Cardiac fibroblast (primary cell): ENCODE measurements at regions not wholly inside any gene's neighbourhood (a gene's known extent, or its start where the extent isn't known, plus 50 kb on each side); places are given as distances from the start of the nearest gene placed in this dataset.

Source experiments
- DNase-seq, 2 donors: peaks; one replicate each; pipeline versions ENCODE4 v3.0.0 to v3.0.0-alpha.2; 2010; ENCODE audit warnings: low read depth in 2 of 2
- H3K4me3 ChIP-seq, 2 donors: replicated peaks in 1 of 2; 1 replicate in 1 of 2; 2 replicates in 1 of 2; pipeline ENCODE4 v1.5.1; 2011; ENCODE audit warnings: low read depth in 2 of 2, low read length in 2 of 2, mild to moderate bottlenecking in 2 of 2, moderate library complexity in 1 of 2
- TF ChIP-seq, protein P1 (sequence below): IDR thresholded peaks from one replicate; pipeline ENCODE4 v1.5.1; 2011; ENCODE audit warnings: low read depth, mild to moderate bottlenecking, low read length, inconsistent platforms

DNA sequence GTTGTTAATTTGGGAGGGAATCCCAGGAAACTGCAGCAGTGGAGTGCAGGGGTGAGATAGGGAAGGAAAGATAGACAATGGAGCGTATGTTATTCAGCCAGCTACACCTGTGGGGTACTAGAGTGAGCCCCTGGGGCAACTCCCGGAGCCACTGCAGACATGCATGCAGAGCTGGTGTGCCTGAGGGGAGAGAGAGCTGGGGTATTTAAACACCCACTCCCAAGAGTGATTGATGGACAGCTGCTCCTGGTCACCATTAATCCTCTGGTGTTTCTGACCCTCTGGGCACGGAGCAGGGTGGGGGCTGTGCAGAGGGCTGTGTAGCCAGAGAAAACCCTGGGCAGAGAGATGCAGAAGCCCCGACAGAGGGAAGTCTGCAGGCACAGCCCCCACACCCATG, 146.7 kb upstream of the CDH4 start:
- TF ChIP-seq, protein P1, sequence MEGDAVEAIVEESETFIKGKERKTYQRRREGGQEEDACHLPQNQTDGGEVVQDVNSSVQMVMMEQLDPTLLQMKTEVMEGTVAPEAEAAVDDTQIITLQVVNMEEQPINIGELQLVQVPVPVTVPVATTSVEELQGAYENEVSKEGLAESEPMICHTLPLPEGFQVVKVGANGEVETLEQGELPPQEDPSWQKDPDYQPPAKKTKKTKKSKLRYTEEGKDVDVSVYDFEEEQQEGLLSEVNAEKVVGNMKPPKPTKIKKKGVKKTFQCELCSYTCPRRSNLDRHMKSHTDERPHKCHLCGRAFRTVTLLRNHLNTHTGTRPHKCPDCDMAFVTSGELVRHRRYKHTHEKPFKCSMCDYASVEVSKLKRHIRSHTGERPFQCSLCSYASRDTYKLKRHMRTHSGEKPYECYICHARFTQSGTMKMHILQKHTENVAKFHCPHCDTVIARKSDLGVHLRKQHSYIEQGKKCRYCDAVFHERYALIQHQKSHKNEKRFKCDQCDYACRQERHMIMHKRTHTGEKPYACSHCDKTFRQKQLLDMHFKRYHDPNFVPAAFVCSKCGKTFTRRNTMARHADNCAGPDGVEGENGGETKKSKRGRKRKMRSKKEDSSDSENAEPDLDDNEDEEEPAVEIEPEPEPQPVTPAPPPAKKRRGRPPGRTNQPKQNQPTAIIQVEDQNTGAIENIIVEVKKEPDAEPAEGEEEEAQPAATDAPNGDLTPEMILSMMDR = no peak
- no peak overlapping the region for H3K4me3 ChIP-seq
- no peak for DNase-seq

DNA sequence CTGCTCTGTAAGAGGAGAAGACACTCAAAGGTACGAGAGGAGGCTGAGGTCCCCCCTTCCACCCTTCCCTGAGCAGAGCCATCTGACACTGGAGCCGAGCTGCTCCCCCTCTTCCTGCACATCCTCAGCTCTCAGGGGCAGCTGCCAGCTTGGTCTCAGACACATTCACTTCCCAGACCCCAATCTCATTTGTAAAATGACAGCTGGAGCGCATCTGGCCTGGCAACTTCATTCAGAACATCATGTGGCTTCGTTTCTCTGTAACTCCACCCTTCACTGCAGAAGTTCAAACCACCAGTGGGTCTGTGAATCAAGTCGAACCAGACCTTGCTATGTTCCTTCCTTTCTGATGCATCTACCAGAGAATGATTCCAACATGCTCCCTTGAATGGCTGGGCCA, 145.6 kb upstream of the CDH4 start:
- DNase-seq = no peak
- TF ChIP-seq, protein P1 = no peak
- no peak overlapping the region for H3K4me3 ChIP-seq

DNA sequence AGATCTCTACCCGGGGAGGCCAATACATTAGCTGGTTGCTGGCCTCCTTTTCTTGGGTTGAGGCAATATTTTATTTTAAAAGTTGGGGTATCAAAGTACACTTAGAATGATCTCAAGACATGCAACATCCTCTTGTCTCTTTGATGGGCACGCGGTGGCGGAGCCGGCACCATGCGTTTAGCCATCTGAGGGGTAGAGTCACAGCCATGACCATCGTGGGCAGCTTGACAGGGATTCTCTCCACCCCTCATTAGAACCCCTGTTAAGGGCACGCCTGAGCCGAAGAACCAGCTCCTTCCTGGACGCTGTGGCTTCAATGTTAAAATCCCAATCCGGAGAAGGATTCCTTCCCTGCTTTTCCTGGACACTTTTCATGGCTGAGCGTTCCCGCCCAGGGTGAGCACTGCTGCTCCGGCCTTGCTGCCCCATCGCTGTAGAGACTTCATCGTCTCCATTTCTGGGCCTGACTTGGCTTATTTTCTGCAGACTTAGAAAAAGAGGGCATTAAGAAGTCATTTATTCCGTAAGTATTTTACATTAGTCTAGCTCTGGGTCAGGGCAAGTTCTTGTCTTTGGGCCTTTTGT, 142.7 kb upstream of the CDH4 start:
- TF ChIP-seq, protein P1 = no peak
- no peak for DNase-seq
- H3K4me3 ChIP-seq = no peak overlapping the region

DNA sequence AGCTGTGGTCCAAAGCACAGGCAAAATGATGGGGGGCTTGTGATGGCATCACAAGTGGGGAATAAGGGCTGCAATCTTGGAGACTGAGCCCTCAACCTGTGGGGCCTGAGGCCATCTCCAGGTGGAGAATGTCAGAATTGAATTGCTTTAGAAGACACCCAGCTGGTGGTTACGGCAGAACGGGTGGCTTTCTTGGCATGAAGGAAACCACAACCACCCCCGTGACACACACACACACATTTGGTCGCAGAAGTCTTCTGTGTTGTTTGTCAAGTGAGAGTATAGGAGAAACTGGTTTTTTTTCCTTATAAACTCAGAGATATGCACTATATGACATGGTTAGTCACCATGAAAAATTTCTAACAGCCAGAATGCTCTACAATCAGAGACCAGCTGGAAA, 139.5 kb upstream of the CDH4 start:
- H3K4me3 ChIP-seq = no peak overlapping the region
- TF ChIP-seq, protein P1 = no peak
- no peak for DNase-seq

DNA sequence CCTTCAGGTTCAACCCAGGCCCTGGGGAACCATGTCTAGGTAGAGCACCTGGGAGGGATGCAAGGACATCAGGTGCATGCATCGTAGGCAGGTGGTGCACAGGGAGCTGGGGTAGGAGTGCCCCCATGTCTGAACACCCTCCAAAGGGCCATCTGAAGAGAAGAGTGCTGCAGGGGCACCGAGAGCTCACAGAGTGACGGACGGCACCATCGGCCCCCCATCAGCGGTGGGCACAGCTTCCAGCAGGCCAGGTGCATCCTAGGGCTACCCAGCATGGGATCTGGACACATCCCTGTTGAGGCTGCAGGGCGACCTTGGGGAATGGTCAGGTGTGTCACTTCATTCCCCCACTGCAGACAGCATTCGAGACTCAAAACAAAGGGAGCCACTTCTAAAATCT, 138.3 kb upstream of the CDH4 start:
- TF ChIP-seq, protein P1 = no peak
- no peak overlapping the region for H3K4me3 ChIP-seq

DNA sequence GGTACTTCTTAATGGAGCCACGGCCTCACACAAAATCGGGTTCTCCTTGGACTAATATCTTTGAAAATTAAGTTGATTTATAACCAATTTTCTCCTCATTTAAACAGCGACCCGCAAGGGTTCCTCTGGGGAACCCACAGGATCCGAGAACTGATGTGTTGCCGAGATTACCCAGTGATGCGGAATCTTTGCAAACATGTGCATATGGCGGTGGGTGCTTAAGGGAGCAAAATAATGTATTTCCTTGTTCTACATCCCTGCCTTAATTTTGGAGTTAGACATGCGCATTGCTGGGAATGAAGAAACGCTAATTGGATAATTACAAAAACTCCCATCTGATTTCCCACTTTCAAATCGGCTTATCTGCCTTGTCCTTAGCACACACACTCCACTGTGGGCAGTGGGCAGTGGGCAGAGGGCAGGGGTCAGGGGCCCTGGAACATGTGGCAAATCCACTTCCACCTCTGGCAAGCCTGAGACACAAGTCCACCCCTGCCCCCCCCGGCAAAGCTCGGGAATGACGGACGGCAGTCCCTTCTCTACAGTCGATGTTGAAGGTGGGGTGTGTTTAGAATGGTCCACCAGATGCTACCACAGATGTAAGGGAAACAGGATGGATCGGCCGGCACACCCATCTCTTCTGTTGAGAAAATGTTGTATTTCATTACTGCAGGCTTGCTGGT, 137.4 kb upstream of the CDH4 start:
- H3K4me3 ChIP-seq = no peak overlapping the region
- no peak for DNase-seq
- TF ChIP-seq, protein P1 = no peak

More for the DNA sequence above, 138.3 kb upstream of the CDH4 start:
- no peak for DNase-seq
